ENCODE measurements at regions not wholly inside any gene's neighbourhood (a gene's known extent, or its start where the extent isn't known, plus 50 kb on each side); places are given as distances from the start of the nearest gene placed in this dataset.

- no peak overlapping the region for H2AFZ ChIP-seq (ENCODE audit: low read length)
- TF ChIP-seq EZH2 (IDR thresholded peaks at IDR 0.05; ENCODE audit: borderline replicate concordance, low read length): no peak
- TF ChIP-seq CTCF (IDR thresholded peaks at IDR 0.05; ENCODE audit: low read length): no peak
- H3K9ac ChIP-seq (ENCODE audit: low read length): no peak overlapping the region
- H4K20me1 ChIP-seq (ENCODE audit: insufficient read depth, low read length): no peaks in the 10 kb centered on the region
- no peak overlapping the region for H3K4me2 ChIP-seq (ENCODE audit: low read length)
- H3K79me2 ChIP-seq (ENCODE audit: insufficient read depth, low read length): no peaks in the 10 kb centered on the region
- no peaks in the 10 kb centered on the region; the same call in 1 of the 2 replicates for H3K27me3 ChIP-seq (ENCODE audit: insufficient read depth, low read length)
- no peaks in the 10 kb centered on the region for H3K9me3 ChIP-seq (ENCODE audit: low read length)
- H3K36me3 ChIP-seq (ENCODE audit: insufficient read depth, low read length): no peaks in the 10 kb centered on the region
- H3K9me2 ChIP-seq (ENCODE audit: low read depth, low read length): no peaks in the 10 kb centered on the region
- no peak overlapping the region for H3K4me3 ChIP-seq (ENCODE audit: low read depth, low read length, poor library complexity, severe bottlenecking)
- H3K27ac ChIP-seq (ENCODE audit: low read depth, low read length, poor library complexity, severe bottlenecking): no peak overlapping the region
- no peaks in the 10 kb centered on the region for H3K4me1 ChIP-seq (ENCODE audit: insufficient read depth, low read length, severe bottlenecking)
- H3F3A ChIP-seq (ENCODE audit: insufficient read depth, low read length): no peaks in the 10 kb centered on the region
Measured at GRCh38 chr16:9437115-9437514, 345.7 kb downstream of the HAPSTR1 start.

GRCh38 chr16:9438991-9439390 lies 347.5 kb downstream of the HAPSTR1 start:
- no peak overlapping the region for H3K27ac ChIP-seq (ENCODE audit: low read depth, low read length, poor library complexity, severe bottlenecking)
- no peaks in the 10 kb centered on the region for H4K20me1 ChIP-seq (ENCODE audit: insufficient read depth, low read length)
- no peak overlapping the region for H3K9ac ChIP-seq (ENCODE audit: low read length)
- H3K36me3 ChIP-seq (ENCODE audit: insufficient read depth, low read length): no peaks in the 10 kb centered on the region
- H3K4me3 ChIP-seq (ENCODE audit: low read depth, low read length, poor library complexity, severe bottlenecking): no peak overlapping the region
- H3K9me2 ChIP-seq (ENCODE audit: low read depth, low read length): no peaks in the 10 kb centered on the region
- H2AFZ ChIP-seq (ENCODE audit: low read length): no peak overlapping the region
- TF ChIP-seq CTCF (IDR thresholded peaks at IDR 0.05; ENCODE audit: low read length) (no peak), EZH2 (IDR thresholded peaks at IDR 0.05; ENCODE audit: borderline replicate concordance, low read length) (no peak)
- no peaks in the 10 kb centered on the region; the same call in 1 of the 2 replicates for H3K27me3 ChIP-seq (ENCODE audit: insufficient read depth, low read length)
- no peaks in the 10 kb centered on the region for H3K4me1 ChIP-seq (ENCODE audit: insufficient read depth, low read length, severe bottlenecking)
- no peaks in the 10 kb centered on the region for H3K79me2 ChIP-seq (ENCODE audit: insufficient read depth, low read length)
- no peaks in the 10 kb centered on the region for H3F3A ChIP-seq (ENCODE audit: insufficient read depth, low read length)
- H3K9me3 ChIP-seq (ENCODE audit: low read length): no peaks in the 10 kb centered on the region
- no peak overlapping the region for H3K4me2 ChIP-seq (ENCODE audit: low read length)

- Histone ChIP-seq H3K27me3 (ENCODE audit: insufficient read depth, low read length) (no peaks in the 10 kb centered on the region; the same call in 1 of the 2 replicates), H3K4me3 (ENCODE audit: low read depth, low read length, poor library complexity, severe bottlenecking) (no peak overlapping the region), H3K27ac (ENCODE audit: low read depth, low read length, poor library complexity, severe bottlenecking) (no peak overlapping the region), H3K9ac (ENCODE audit: low read length) (no peak overlapping the region), H4K20me1 (ENCODE audit: insufficient read depth, low read length) (no peaks in the 10 kb centered on the region), H3K9me2 (ENCODE audit: low read depth, low read length) (no peaks in the 10 kb centered on the region), H3F3A (ENCODE audit: insufficient read depth, low read length) (no peaks in the 10 kb centered on the region), H3K9me3 (ENCODE audit: low read length) (no peaks in the 10 kb centered on the region), H2AFZ (ENCODE audit: low read length) (no peak overlapping the region), H3K36me3 (ENCODE audit: insufficient read depth, low read length) (no peaks in the 10 kb centered on the region), H3K4me2 (ENCODE audit: low read length) (no peak overlapping the region), H3K4me1 (ENCODE audit: insufficient read depth, low read length, severe bottlenecking) (no peaks in the 10 kb centered on the region), H3K79me2 (ENCODE audit: insufficient read depth, low read length) (no peaks in the 10 kb centered on the region)
- TF ChIP-seq EZH2 (IDR thresholded peaks at IDR 0.05; ENCODE audit: borderline replicate concordance, low read length) (no peak), CTCF (IDR thresholded peaks at IDR 0.05; ENCODE audit: low read length) (no peak)
Measured at GRCh38 chr16:9441012-9441411, 349.6 kb downstream of the HAPSTR1 start.

All from OCI-LY1 (cell line).